Duodenal mucosa (tissue), 2 donors: ENCODE measurements at regions not wholly inside any gene's neighbourhood (a gene's known extent, or its start where the extent isn't known, plus 50 kb on each side); places are given as distances from the start of the nearest gene placed in this dataset.
"Not testable (repeated sequence)": the region's sequence is repeated elsewhere in the genome, so short reads cannot be mapped to it uniquely, and the experiment has no call there.

ENCODE experiments used
- H3K27ac ChIP-seq: one replicate; pipeline ENCODE4 v1.7.0; 2013; ENCODE audit warnings: low read depth, low read length
- H3K27me3 ChIP-seq, 2 donors: one replicate each; pipeline ENCODE4 v1.7.0; 2013; ENCODE audit warnings: low read length in 2 of 2, control low read depth in 1 of 2; ENCODE audit not compliant: insufficient read depth in 2 of 2, control insufficient read depth in 1 of 2
- H3K36me3 ChIP-seq, 2 donors: one replicate each; pipeline ENCODE4 v1.7.0; 2013; ENCODE audit warnings: low read length in 2 of 2, control low read depth in 1 of 2; ENCODE audit not compliant: insufficient read depth in 2 of 2, control insufficient read depth in 1 of 2
- H3K4me1 ChIP-seq, 2 donors: one replicate each; pipeline ENCODE4 v1.7.0; 2013; ENCODE audit warnings: low read length in 2 of 2, control low read depth in 1 of 2; ENCODE audit not compliant: insufficient read depth in 2 of 2, control insufficient read depth in 1 of 2
- H3K4me3 ChIP-seq, 2 donors: one replicate each; pipeline ENCODE4 v1.7.0; 2013; ENCODE audit warnings: low read length in 2 of 2, low read depth in 1 of 2
- H3K9ac ChIP-seq, 2 donors: one replicate each; pipeline ENCODE4 v1.7.0; 2013; ENCODE audit warnings: low read length in 2 of 2, low read depth in 1 of 2
- H3K9me3 ChIP-seq, 2 donors: one replicate each; pipeline ENCODE4 v1.7.0; 2013; ENCODE audit warnings: low read length in 2 of 2, control low read depth in 1 of 2; ENCODE audit not compliant: control insufficient read depth in 1 of 2

DNA sequence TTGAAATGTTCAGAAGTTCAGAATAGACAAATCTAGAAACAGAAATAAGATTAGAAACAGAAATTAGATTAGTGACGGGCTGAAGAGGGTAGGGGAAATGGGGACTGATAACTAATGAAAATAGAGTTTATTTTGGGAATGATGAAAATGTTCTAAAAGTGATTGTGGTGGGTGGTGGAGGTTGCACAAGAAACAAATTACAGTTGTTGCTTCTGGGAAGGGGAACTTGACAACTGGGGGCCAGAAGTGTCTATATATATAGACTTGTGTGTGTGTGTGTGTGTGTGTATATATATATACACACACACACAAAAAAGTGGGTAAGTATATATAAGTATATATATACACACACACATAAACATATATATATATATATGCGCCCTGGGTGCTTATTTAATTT, 86.5 kb upstream of the RREB1 start:
- Histone ChIP-seq H3K27ac (no peak overlapping the region), H3K36me3 (no peaks in the 10 kb centered on the region), H3K9ac (no peak overlapping the region), H3K4me3 (no peak overlapping the region), H3K9me3 (no peaks in the 10 kb centered on the region), H3K27me3 (no peaks in the 10 kb centered on the region), H3K4me1 (no peaks in the 10 kb centered on the region)

DNA sequence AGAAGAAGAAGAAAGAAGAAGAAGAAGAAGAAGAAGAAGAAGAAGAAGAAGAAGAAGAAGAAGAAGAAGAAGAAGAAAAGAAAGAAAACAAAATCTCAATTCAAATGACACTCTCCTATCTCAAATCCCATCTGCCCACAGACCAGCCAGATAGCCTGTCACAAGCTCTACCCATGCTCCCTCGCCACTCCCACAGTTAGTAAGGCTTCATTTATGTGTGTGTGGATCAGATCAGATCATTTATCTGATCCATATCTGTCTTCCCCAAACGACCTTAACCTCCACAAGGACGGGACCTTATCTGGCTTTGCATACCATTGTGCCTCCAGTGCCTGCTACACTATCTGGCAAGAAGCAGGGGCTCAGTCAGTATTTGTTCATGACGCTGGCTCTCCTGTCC, 81.9 kb upstream of the RREB1 start:
- no peak overlapping the region for H3K27ac ChIP-seq
- H3K9me3 ChIP-seq = no peaks in the 10 kb centered on the region
- no peak overlapping the region for H3K9ac ChIP-seq
- no peaks in the 10 kb centered on the region for H3K27me3 ChIP-seq
- no peaks in the 10 kb centered on the region for H3K36me3 ChIP-seq
- H3K4me1 ChIP-seq = no peaks in the 10 kb centered on the region
- no peak overlapping the region for H3K4me3 ChIP-seq

DNA sequence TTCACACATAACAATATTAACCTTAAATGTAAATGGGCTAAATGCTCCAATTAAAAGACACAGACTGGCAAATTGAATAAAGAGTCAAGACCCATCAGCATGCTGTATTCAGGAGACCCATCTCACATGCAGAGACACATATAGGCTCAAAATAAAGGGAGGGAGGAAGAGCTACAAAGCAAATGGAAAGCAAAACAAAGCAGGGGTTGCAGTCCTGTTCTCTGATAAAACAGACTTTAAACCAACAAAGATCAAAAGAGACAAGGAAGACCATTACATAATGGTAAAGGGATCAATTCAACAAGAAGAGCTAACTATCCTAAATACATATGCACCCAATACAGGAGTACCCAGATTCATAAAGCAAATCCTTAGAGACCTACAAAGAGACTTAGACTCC, 78.8 kb upstream of the RREB1 start:
- not testable (repeated sequence) for H3K9me3 ChIP-seq, H3K9ac ChIP-seq, H3K36me3 ChIP-seq, H3K27me3 ChIP-seq, H3K27ac ChIP-seq, H3K4me1 ChIP-seq, H3K4me3 ChIP-seq

DNA sequence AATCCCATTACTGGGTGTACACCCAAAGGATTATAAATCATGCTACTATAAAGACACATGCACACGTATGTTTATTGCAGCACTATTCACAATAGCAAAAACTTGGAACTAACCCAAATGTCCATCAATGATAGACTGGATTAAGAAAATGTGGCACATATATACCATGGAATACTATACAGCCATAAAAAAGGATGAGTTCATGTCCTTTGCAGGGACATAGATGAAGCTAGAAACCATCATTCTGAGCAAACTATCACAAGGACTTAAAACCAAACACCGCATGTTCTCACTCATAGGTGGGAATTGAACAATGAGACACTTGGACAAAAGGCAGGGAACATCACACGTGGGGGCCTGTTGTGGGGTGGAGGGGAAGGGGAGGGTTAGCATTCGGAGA, 76.8 kb upstream of the RREB1 start:
- not testable (repeated sequence) for H3K4me3 ChIP-seq, H3K27ac ChIP-seq, H3K27me3 ChIP-seq, H3K4me1 ChIP-seq, H3K36me3 ChIP-seq, H3K9me3 ChIP-seq, H3K9ac ChIP-seq

DNA sequence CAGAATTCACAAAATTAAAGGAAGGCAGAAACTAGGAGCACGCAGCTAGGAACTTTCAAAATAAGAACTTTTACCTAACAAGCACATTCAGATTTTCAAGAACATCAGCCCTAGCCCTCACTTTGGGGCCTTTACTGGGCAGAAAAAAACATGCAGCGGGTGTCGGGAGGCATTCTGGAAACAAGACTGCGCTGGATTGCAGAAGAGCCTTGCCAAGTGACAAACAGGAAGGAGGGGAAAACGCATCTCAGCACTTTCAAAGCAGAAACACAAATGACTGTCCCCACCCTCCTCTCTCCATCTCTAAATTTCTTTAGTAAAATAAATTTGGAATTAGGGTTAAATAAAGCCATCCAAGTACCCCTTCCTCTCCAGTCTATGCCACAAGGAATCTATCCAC, 74.6 kb upstream of the RREB1 start:
- H3K27ac ChIP-seq = no peak overlapping the region
- no peaks in the 10 kb centered on the region for H3K9me3 ChIP-seq
- H3K36me3 ChIP-seq = no peaks in the 10 kb centered on the region
- no peaks in the 10 kb centered on the region for H3K4me1 ChIP-seq
- H3K9ac ChIP-seq = no peak overlapping the region
- H3K4me3 ChIP-seq = no peak overlapping the region
- H3K27me3 ChIP-seq = no peaks in the 10 kb centered on the region

DNA sequence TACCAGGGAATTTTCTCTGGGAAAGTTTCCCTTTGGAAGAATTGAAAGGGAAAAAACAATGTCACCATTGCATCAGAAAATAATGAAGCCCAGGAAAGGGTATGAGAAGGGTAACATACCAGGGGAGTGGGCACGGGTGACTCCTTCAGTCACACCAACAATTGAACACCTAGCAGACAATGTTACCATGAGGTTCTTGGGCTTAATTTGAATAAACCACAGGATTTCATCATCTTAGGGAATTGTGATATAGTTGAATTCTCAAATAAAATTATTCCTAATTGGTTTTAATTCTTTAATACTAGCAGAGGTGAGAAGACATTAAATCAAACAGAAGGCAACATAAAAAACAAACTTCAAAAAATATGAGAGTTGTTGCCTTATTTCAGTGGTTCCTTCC, 73.7 kb upstream of the RREB1 start:
- Histone ChIP-seq H3K27ac (no peak overlapping the region), H3K4me3 (no peak overlapping the region), H3K27me3 (no peaks in the 10 kb centered on the region), H3K9me3 (no peaks in the 10 kb centered on the region), H3K36me3 (no peaks in the 10 kb centered on the region), H3K9ac (no peak overlapping the region), H3K4me1 (no peaks in the 10 kb centered on the region)

DNA sequence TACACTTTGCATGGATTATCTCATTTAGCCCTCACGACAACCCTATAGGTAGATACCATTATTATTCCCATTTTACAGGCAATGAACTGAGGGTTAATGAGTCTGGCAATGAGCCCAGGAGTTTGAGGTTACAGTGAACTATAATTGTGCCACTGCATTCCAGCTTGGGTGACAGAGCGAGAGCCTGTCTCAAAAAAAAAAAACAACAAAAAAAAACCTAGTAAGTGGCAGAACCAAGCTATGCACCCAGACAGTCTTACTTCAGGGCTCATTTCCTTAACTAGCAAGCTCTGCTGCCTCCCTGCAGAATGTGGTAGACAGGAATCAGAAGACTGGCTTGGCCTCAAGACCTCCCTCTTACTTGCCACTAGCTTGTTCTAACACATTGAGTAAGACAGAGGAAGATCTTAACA, 71.9 kb upstream of the RREB1 start:
- Histone ChIP-seq H3K9ac (no peak overlapping the region), H3K4me1 (no peaks in the 10 kb centered on the region), H3K27me3 (no peaks in the 10 kb centered on the region), H3K36me3 (no peaks in the 10 kb centered on the region), H3K27ac (no peak overlapping the region), H3K9me3 (no peaks in the 10 kb centered on the region), H3K4me3 (no peak overlapping the region)

DNA sequence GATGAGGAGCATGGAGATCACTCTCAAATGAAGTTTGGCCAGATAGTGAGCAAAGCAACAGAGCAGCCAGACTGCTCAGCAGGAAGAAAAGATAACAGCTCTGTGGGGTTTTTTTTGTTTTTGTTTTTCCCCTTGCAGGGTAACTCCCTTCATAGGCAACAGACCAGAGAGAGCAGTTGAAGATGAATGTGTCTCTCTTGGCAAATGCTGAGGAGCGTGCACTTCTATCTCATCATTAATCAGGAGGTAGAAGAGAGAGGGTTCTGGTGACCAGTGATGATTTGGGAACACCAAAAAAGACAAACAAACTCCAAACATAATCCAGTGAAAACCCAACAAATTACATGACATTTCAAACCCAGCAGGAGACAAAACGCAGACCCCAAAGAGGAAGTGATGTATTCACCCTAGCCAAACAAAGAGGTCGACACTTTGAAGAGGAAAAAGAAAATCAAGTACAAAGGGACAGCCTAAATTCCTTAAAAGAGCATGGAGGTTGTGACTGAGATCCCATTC, 66.2 kb upstream of the RREB1 start:
- Histone ChIP-seq H3K4me1 (peaks cover 13 to 16% of the 10 kb centered on the region in 2 donors), H3K9me3 (no peaks in the 10 kb centered on the region), H3K36me3 (no peaks in the 10 kb centered on the region), H3K9ac (no peak overlapping the region), H3K27ac (no peak overlapping the region), H3K27me3 (no peaks in the 10 kb centered on the region), H3K4me3 (no peak overlapping the region)

DNA sequence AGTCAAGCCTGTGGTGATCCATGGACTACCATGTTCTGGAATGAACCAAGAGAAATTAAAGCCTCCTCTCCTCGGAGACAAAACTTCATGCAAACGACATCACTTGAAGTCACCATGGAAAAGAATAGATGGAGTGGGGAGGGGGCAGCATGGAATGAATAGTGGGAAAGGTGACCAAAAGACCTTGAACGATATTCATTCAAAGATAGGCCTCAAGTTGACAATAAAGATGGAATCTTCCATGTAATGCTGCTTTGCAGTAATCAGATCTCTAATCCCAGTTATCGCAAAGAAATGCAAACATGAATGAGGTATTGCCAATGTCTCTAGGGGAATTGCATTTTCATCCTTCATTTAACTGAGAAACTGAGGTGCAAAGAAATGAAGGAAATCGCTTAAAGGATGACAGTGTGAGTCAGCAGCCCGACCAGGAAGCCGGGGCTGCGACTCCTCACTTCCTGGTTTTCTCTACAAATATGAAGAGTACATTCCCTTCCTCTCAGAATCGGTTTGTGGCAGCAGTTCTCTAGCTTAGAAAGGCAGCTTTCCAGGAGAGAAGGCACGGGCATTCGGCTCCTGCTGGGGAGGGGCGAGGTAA, 65.6 kb upstream of the RREB1 start:
- no peak overlapping the region for H3K4me3 ChIP-seq
- no peak overlapping the region for H3K27ac ChIP-seq
- no peak overlapping the region for H3K9ac ChIP-seq

DNA sequence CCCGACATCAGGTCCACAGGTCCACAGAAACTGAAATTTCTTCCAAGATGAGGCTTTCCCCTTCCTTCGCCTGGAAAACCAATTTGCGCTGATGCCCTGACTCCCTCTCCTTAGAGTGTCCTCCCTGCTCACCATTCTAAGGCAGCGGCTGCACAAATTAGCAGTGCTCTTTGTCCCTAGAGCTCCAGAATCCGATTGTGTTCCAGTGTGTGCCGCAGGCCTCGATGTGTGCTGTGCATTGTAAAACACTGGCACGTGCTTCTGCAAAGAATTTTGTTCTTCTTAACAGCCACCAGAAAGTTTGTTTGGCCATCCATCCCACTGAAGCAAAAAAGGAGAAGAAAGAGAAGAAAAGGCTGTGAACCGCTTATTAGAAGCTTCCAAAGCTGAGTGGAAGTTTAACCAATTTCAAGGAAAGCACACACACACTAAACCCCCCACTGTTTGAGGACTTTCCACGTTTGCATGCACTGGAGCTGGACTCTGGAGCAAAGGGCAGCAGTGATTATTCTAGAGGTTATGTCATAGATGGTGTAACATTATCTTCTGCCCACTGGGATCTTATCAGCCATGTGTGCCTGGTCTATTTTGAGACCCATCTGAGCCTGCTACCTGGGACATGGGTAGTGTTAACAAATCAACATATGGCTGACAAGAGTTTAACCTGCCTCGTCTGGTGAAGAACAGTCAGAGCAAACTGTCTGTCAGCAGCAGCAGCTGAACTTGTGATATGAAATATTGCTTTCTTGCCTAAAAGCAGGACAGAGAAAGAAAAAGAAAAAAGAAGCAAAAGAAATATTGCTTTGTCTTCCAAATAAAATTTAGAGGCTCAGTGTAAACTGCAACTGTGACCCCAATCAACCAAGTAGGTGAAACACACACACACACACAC, 64.9 kb upstream of the RREB1 start:
- Histone ChIP-seq H3K4me3 (no peak overlapping the region), H3K4me1 (peaks cover 13 to 16% of the 10 kb centered on the region in 2 donors), H3K9me3 (no peaks in the 10 kb centered on the region), H3K36me3 (no peaks in the 10 kb centered on the region), H3K9ac (no peak overlapping the region), H3K27me3 (no peaks in the 10 kb centered on the region), H3K27ac (no peak overlapping the region)

More for the DNA sequence above, 65.6 kb upstream of the RREB1 start:
- Histone ChIP-seq H3K27me3 (no peaks in the 10 kb centered on the region), H3K9me3 (no peaks in the 10 kb centered on the region), H3K4me1 (peaks cover 13 to 16% of the 10 kb centered on the region in 2 donors), H3K36me3 (no peaks in the 10 kb centered on the region)
